ENCODE measurements at regions not wholly inside any gene's neighbourhood (a gene's known extent, or its start where the extent isn't known, plus 50 kb on each side); places are given as distances from the start of the nearest gene placed in this dataset.

GRCh38 chr4:122091836-122092405 is 60.2 kb upstream of the BLTP1 start:
- no peak for TF ChIP-seq PATZ1 (CRISPR knock-in tag; IDR thresholded peaks at IDR 0.05; ENCODE audit: borderline replicate concordance)
- TF ChIP-seq OSR1 (CRISPR knock-in tag; IDR thresholded peaks at IDR 0.05), result no peak
- TF ChIP-seq CREB5 (CRISPR knock-in tag; IDR thresholded peaks at IDR 0.05; ENCODE audit: low read depth), result no peak
- TF ChIP-seq RARB (CRISPR knock-in tag; IDR thresholded peaks at IDR 0.05), result no peak
- no peak for TF ChIP-seq ZFP3 (CRISPR knock-in tag; IDR thresholded peaks at IDR 0.05)
- TF ChIP-seq ZNF8 (CRISPR knock-in tag; IDR thresholded peaks at IDR 0.05), result no peak
- no peak for TF ChIP-seq ESRRG (CRISPR knock-in tag; IDR thresholded peaks at IDR 0.05)
- no peak for TF ChIP-seq CSRNP3 (CRISPR knock-in tag; IDR thresholded peaks at IDR 0.05)
- no peak for TF ChIP-seq ZNF70 (CRISPR knock-in tag; IDR thresholded peaks at IDR 0.05)
- no peak for TF ChIP-seq CSDC2 (CRISPR knock-in tag; IDR thresholded peaks at IDR 0.05)
- no peak for TF ChIP-seq PPARA (CRISPR knock-in tag; IDR thresholded peaks at IDR 0.05; ENCODE audit: borderline replicate concordance)
- no peak for TF ChIP-seq GLIS3 (CRISPR knock-in tag; IDR thresholded peaks at IDR 0.05)
- no peak for TF ChIP-seq TOX (CRISPR knock-in tag; IDR thresholded peaks at IDR 0.05; ENCODE audit: borderline replicate concordance)
- no peak for TF ChIP-seq ZNF565 (CRISPR knock-in tag; conservative IDR thresholded peaks at IDR 0.05; ENCODE audit: low read depth)
- no peak for ATAC-seq

GRCh38 chr4:122091397-122091796 is 60.7 kb upstream of the BLTP1 start:
- no peak for ATAC-seq
- TF ChIP-seq ISL1 (CRISPR knock-in tag; IDR thresholded peaks at IDR 0.05) (no peak), OSR1 (CRISPR knock-in tag; IDR thresholded peaks at IDR 0.05) (no peak), TCF4 (CRISPR knock-in tag; IDR thresholded peaks at IDR 0.05; ENCODE audit: borderline replicate concordance) (no peak), ZNF565 (CRISPR knock-in tag; conservative IDR thresholded peaks at IDR 0.05; ENCODE audit: low read depth) (no peak), ZFP30 (CRISPR knock-in tag; IDR thresholded peaks at IDR 0.05) (no peak), ARNTL (CRISPR knock-in tag; IDR thresholded peaks at IDR 0.05; ENCODE audit: borderline replicate concordance, low read depth) (no peak), RARB (CRISPR knock-in tag; IDR thresholded peaks at IDR 0.05) (no peak), ZC3H10 (CRISPR knock-in tag; IDR thresholded peaks at IDR 0.05) (no peak), CSDC2 (CRISPR knock-in tag; IDR thresholded peaks at IDR 0.05) (no peak)

- ATAC-seq, result no peak
- no peak for TF ChIP-seq GLIS3 (CRISPR knock-in tag; IDR thresholded peaks at IDR 0.05)
- no peak for TF ChIP-seq TCF4 (CRISPR knock-in tag; IDR thresholded peaks at IDR 0.05; ENCODE audit: borderline replicate concordance)
- TF ChIP-seq SNAI2 (CRISPR knock-in tag; IDR thresholded peaks at IDR 0.05), result no peak
- no peak for TF ChIP-seq ESRRG (CRISPR knock-in tag; IDR thresholded peaks at IDR 0.05)
- no peak for TF ChIP-seq ZFP3 (CRISPR knock-in tag; IDR thresholded peaks at IDR 0.05)
- TF ChIP-seq TSHZ2 (CRISPR knock-in tag; IDR thresholded peaks at IDR 0.05), result no peak
- TF ChIP-seq ISL1 (CRISPR knock-in tag; IDR thresholded peaks at IDR 0.05), result no peak
- TF ChIP-seq CSRNP3 (CRISPR knock-in tag; IDR thresholded peaks at IDR 0.05), result no peak
- TF ChIP-seq PATZ1 (CRISPR knock-in tag; IDR thresholded peaks at IDR 0.05; ENCODE audit: borderline replicate concordance), result no peak
- TF ChIP-seq CREB5 (CRISPR knock-in tag; IDR thresholded peaks at IDR 0.05; ENCODE audit: low read depth), result no peak
- no peak for TF ChIP-seq ZNF70 (CRISPR knock-in tag; IDR thresholded peaks at IDR 0.05)
- TF ChIP-seq OSR1 (CRISPR knock-in tag; IDR thresholded peaks at IDR 0.05), result no peak
- TF ChIP-seq ARNTL (CRISPR knock-in tag; IDR thresholded peaks at IDR 0.05; ENCODE audit: borderline replicate concordance, low read depth), result no peak
- no peak for TF ChIP-seq ZC3H10 (CRISPR knock-in tag; IDR thresholded peaks at IDR 0.05)
- no peak for TF ChIP-seq ZNF8 (CRISPR knock-in tag; IDR thresholded peaks at IDR 0.05)
Measured at GRCh38 chr4:122090989-122091388, 61.1 kb upstream of the BLTP1 start.
